GM12878 (cell line): ENCODE measurements at regions not wholly inside any gene's neighbourhood (a gene's known extent, or its start where the extent isn't known, plus 50 kb on each side); places are given as distances from the start of the nearest gene placed in this dataset.

Experiments
- ATAC-seq: fragments of 200-7000 bp; cut with Tn5 transposase; 3 replicates; pipeline ENCODE4 v1.9.1; 2020; ENCODE audit warnings: mild to moderate bottlenecking, moderate library complexity
- BruUV-seq: library from RNA; stranded (reverse); fragments of 400-500 nt; replicated peaks from 2 replicates; lab custom pipeline; 2021; lab: Mats Ljungman, UMichigan
- CTCF ChIA-PET: fragments of 300-600 bp; sonication (Branson Sonifier 250); formaldehyde crosslinking; extraction: SDS; loops from one replicate; lab custom pipeline; 2021; ENCODE audit warnings: inconsistent platforms; lab: Yijun Ruan, JAX
- POLR2A ChIA-PET: fragments of 350-600 bp; formaldehyde crosslinking; extraction: SDS; loops from one replicate; lab custom pipeline; 2021; ENCODE audit warnings: inconsistent platforms; lab: Charles Lee
- RAD21 ChIA-PET: fragments of 300-600 bp; sonication (Branson Sonifier 250); formaldehyde crosslinking; loops from one replicate; lab custom pipeline; 2023; ENCODE audit warnings: antibody characterized with exemption; ENCODE audit not compliant: unreplicated experiment; lab: Charles Lee
- SMC1A ChIA-PET: fragments of 300-600 bp; sonication (Branson Sonifier 250); formaldehyde crosslinking; loops from one replicate; lab custom pipeline; 2023; ENCODE audit not compliant: unreplicated experiment, uncharacterized antibody; lab: Charles Lee
- DNase-seq: peaks from one replicate; pipeline ENCODE4 v3.0.0-alpha.2; 2011; ENCODE audit warnings: low read depth, low spot score
- FAIRE-seq: peaks from 3 replicates; lab custom pipeline; 2011; peaks lifted over from hg19 to GRCh38; lab: Jason Lieb, UNC
- H2AFZ ChIP-seq: 2 replicates; pipeline ENCODE4 v1.6.0; 2011; ENCODE audit warnings: low read depth, low read length, control low read depth; ENCODE audit not compliant: control insufficient read depth
- H3K27ac ChIP-seq: 2 replicates; pipeline ENCODE4 v1.5.1; 2011; ENCODE audit warnings: control low read depth; ENCODE audit not compliant: control insufficient read depth, insufficient read depth
- H3K27me3 ChIP-seq, 2 experiments: replicated peaks in 1 of 2; 2 replicates each; pipeline versions ENCODE4 v1.6.0 to v1.6.1; 2011; ENCODE audit warnings: low read length in 1 of 2; ENCODE audit not compliant: control insufficient read depth in 2 of 2, insufficient read depth in 2 of 2
- H3K36me3 ChIP-seq, 2 experiments: 2 replicates each; pipeline ENCODE4 v1.5.1; 2011; ENCODE audit warnings: low read length in 1 of 2; ENCODE audit not compliant: control insufficient read depth in 2 of 2, insufficient read depth in 2 of 2
- H3K4me1 ChIP-seq: 2 replicates; pipeline ENCODE4 v1.6.1; 2011; ENCODE audit warnings: mild to moderate bottlenecking, low read length, moderate library complexity, mixed read lengths; ENCODE audit not compliant: control insufficient read depth, insufficient read depth
- H3K4me2 ChIP-seq: 2 replicates; pipeline ENCODE4 v1.6.0; 2011; ENCODE audit warnings: control low read depth; ENCODE audit not compliant: control insufficient read depth, insufficient read depth
- H3K4me3 ChIP-seq: fragments of 200-600 bp; sonication (generic); 2 replicates; pipeline ENCODE4 v1.5.1; 2016
- H3K79me2 ChIP-seq: 2 replicates; pipeline ENCODE4 v1.6.0; 2011; ENCODE audit warnings: low read length; ENCODE audit not compliant: control insufficient read depth, insufficient read depth
- H3K9ac ChIP-seq: 2 replicates; pipeline ENCODE4 v1.8.0; 2011; ENCODE audit warnings: low read length, control low read depth, mixed read lengths; ENCODE audit not compliant: control insufficient read depth, insufficient read depth
- H3K9me3 ChIP-seq: replicated peaks from 3 replicates; pipeline ENCODE4 v1.5.1; 2011; ENCODE audit warnings: mild to moderate bottlenecking, low read length; ENCODE audit not compliant: control insufficient read depth, insufficient read depth
- H4K20me1 ChIP-seq: 2 replicates; pipeline ENCODE4 v1.6.0; 2011; ENCODE audit not compliant: control insufficient read depth, insufficient read depth
- HDAC6 ChIP-seq: fragments of 200-600 bp; sonication (generic); IDR thresholded peaks from one replicate; pipeline ENCODE4 v1.8.0; 2017; ENCODE audit warnings: antibody characterized with exemption; ENCODE audit not compliant: unreplicated experiment
- RAD21 ChIP-seq: IDR thresholded peaks from 2 replicates; pipeline ENCODE4 v1.6.1; 2011; ENCODE audit warnings: mild to moderate bottlenecking, low read depth, low read length, moderate library complexity; ENCODE audit not compliant: insufficient read depth
- RUNX3 ChIP-seq: IDR thresholded peaks from 2 replicates; pipeline ENCODE4 v1.6.1; 2012; ENCODE audit warnings: low read length, inconsistent platforms
- STAT1 ChIP-seq: fragments of 450-650 bp; conservative IDR thresholded peaks from 2 replicates; pipeline ENCODE4 v1.6.1; 2014; ENCODE audit warnings: antibody characterized with exemption, mild to moderate bottlenecking
- TAF1 ChIP-seq: IDR thresholded peaks from 2 replicates; pipeline ENCODE4 v1.6.1; 2011; ENCODE audit warnings: mild to moderate bottlenecking, low read depth, low read length, borderline replicate concordance
- TCF12 ChIP-seq: IDR thresholded peaks from 2 replicates; pipeline ENCODE4 v1.6.1; 2011; ENCODE audit warnings: low read depth, mild to moderate bottlenecking, low read length
- WGBS: methylation state at CpG from one replicate; pipeline ENCODE4 v1.1.6; 2016; ENCODE audit warnings: low lambda C conversion rate; ENCODE audit not compliant: insufficient replicate concordance, insufficient coverage; ENCODE audit errors: missing lambda C conversion rate; 5-methylcytosine and 5-hydroxymethylcytosine counted together
- in situ Hi-C: fragments of 300-500 bp; cut with MboI; formaldehyde crosslinking; loops from 9 replicates; pipeline ENCODE4 v1.14.3; 2018; ENCODE audit warnings: mixed read lengths
- intact Hi-C: fragments of 100-400 bp; cut with micrococcal nuclease; formaldehyde crosslinking; loops from one replicate; pipeline ENCODE4 v1.14.2; 2022; ENCODE audit not compliant: unreplicated experiment
- TF ChIP-seq, protein P1 (sequence below), 3 experiments: IDR thresholded peaks in 2 of 3; conservative IDR thresholded peaks in 1 of 3; 2 replicates each; pipeline ENCODE4 v1.5.1; 2011; ENCODE audit warnings: low read depth in 3 of 3, low read length in 3 of 3, mild to moderate bottlenecking in 3 of 3, control low read depth in 2 of 3, moderate library complexity in 2 of 3, inconsistent platforms in 1 of 3, mixed read lengths in 1 of 3; ENCODE audit not compliant: control insufficient read depth in 2 of 3, insufficient read depth in 1 of 3; ENCODE audit errors: extremely low read depth in 1 of 3
- TF ChIP-seq, protein P2 (sequence below): IDR thresholded peaks from 2 replicates; pipeline ENCODE4 v1.6.1; 2012; ENCODE audit warnings: low read depth, low read length, improper control_type of control experiment
- TF ChIP-seq, protein P3 (sequence below): IDR thresholded peaks from 2 replicates; pipeline ENCODE4 v1.6.1; 2011; ENCODE audit warnings: borderline replicate concordance, low read depth, mild to moderate bottlenecking, moderate library complexity, low read length; ENCODE audit not compliant: insufficient read depth, poor library complexity, severe bottlenecking

DNA sequence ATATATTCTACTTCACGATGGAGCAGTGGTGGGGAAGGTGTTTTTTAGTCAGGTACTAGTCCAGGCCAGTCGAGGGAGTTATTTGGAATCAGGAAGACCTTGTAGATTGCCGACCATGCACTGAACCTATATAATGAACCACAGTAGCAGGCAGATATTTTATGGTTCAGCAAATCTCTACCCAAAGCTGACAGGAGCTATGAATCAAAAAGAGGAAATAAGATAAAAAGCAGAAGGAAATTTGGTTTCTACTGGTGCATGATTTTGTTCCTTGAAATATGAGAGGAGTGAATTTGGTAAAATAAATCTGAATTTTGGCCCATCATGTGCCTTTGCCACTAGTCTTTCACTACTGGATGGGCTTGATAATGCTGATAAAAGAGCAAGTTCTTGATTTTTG is 924.3 kb upstream of the DIAPH2 start:
- no peak overlapping the region for H3K4me2 ChIP-seq
- BruUV-seq, result no TSS peak
- POLR2A ChIA-PET, result no interaction called here
- H3K27me3 ChIP-seq, result no peaks in the 10 kb centered on the region
- no peak for ATAC-seq
- DNase-seq, result no peak
- no peak overlapping the region for H3K27ac ChIP-seq
- H3K4me3 ChIP-seq, result no peak overlapping the region
- RAD21 ChIA-PET, result no interaction called here
- no peaks in the 10 kb centered on the region for H4K20me1 ChIP-seq
- no peaks in the 10 kb centered on the region for H3K9me3 ChIP-seq
- H3K79me2 ChIP-seq, result no peaks in the 10 kb centered on the region
- H3K9ac ChIP-seq, result no peak overlapping the region
- SMC1A ChIA-PET, result no interaction called here
- FAIRE-seq, result no peak
- intact Hi-C loops (loop anchor here (5.0 kb wide), 1 partner anchor 413 kb away; no protein-coding TSS in a partner anchor), in situ Hi-C loops (no loop called here)
- H3K4me1 ChIP-seq, result no peaks in the 10 kb centered on the region
- H3K36me3 ChIP-seq, result no peaks in the 10 kb centered on the region
- H2AFZ ChIP-seq, result no peak overlapping the region
- CTCF ChIA-PET, result no interaction called here
- WGBS, result 2% methylated on average over 3 of the region's 3 CpGs
- TF ChIP-seq STAT1, result no peak
- no peak for TF ChIP-seq TAF1

DNA sequence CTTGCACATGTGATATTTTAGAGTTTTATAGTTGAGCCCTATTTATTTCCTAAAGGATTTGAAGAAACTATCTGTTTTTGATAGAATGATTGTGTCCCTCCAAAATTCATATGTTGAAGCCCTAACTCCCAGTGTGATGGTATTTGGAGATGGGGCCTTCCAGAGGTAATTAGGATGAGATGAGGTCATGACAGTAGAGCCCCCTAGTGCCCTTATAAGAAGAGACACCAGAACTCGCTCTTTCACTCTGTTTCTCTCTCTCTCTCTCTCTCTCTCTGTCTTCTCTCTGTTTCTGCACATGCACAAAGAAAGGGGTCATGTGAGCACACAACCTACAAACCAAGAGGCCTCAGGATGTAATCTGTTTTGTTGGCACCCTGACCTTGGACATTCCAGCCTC is 921.9 kb upstream of the DIAPH2 start:
- no peak overlapping the region for H3K4me3 ChIP-seq
- POLR2A ChIA-PET, result no interaction called here
- TF ChIP-seq, protein P1, sequence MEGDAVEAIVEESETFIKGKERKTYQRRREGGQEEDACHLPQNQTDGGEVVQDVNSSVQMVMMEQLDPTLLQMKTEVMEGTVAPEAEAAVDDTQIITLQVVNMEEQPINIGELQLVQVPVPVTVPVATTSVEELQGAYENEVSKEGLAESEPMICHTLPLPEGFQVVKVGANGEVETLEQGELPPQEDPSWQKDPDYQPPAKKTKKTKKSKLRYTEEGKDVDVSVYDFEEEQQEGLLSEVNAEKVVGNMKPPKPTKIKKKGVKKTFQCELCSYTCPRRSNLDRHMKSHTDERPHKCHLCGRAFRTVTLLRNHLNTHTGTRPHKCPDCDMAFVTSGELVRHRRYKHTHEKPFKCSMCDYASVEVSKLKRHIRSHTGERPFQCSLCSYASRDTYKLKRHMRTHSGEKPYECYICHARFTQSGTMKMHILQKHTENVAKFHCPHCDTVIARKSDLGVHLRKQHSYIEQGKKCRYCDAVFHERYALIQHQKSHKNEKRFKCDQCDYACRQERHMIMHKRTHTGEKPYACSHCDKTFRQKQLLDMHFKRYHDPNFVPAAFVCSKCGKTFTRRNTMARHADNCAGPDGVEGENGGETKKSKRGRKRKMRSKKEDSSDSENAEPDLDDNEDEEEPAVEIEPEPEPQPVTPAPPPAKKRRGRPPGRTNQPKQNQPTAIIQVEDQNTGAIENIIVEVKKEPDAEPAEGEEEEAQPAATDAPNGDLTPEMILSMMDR (IDR thresholded peaks at IDR 0.05 in 2 of 3, conservative IDR thresholded peaks at IDR 0.05 in 1 of 3; ENCODE audit: control insufficient read depth in 2 of 3, extremely low read depth in 1 of 3, insufficient read depth in 1 of 3, low read depth in 3 of 3, low read length in 3 of 3), result 0 out of 6 replicates have a peak, but pooled peaks of 2 of the 3 experiments have one; percentile 11 to 17
- TF ChIP-seq RUNX3 (no peak), TCF12 (no peak), RAD21 (0 out of 2 replicates have a peak, but pooled peaks have one; percentile 11), HDAC6 (no peak)
- TF ChIP-seq, protein P2, sequence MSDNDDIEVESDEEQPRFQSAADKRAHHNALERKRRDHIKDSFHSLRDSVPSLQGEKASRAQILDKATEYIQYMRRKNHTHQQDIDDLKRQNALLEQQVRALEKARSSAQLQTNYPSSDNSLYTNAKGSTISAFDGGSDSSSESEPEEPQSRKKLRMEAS, result no peak
- TF ChIP-seq, protein P3, sequence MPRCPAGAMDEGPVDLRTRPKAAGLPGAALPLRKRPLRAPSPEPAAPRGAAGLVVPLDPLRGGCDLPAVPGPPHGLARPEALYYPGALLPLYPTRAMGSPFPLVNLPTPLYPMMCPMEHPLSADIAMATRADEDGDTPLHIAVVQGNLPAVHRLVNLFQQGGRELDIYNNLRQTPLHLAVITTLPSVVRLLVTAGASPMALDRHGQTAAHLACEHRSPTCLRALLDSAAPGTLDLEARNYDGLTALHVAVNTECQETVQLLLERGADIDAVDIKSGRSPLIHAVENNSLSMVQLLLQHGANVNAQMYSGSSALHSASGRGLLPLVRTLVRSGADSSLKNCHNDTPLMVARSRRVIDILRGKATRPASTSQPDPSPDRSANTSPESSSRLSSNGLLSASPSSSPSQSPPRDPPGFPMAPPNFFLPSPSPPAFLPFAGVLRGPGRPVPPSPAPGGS, result no peak
- no peak overlapping the region for H2AFZ ChIP-seq
- CTCF ChIA-PET, result interaction anchor here (1.3 to 1.6 kb wide), 4 partner anchors 9 to 444 kb away, joined by 3 to 7 read pairs (median 5); no protein-coding TSS in a partner anchor
- no TSS peak for BruUV-seq
- in situ Hi-C loops, result no loop called here
- H3K27me3 ChIP-seq, result no peaks in the 10 kb centered on the region
- H3K9me3 ChIP-seq, result no peaks in the 10 kb centered on the region
- no peaks in the 10 kb centered on the region for H3K79me2 ChIP-seq
- H3K4me2 ChIP-seq, result no peak overlapping the region
- no peak overlapping the region for H3K27ac ChIP-seq
- no peaks in the 10 kb centered on the region for H4K20me1 ChIP-seq
- H3K4me1 ChIP-seq, result no peaks in the 10 kb centered on the region
- FAIRE-seq, result no peak
- WGBS, result 13% methylated on average over 1 of the region's 1 CpG
- 0 out of 3 replicates have a peak, but pooled peaks have one; percentile 39 for ATAC-seq
- intact Hi-C loops, result loop anchor here (5.0 kb wide), 1 partner anchor 415 kb away; no protein-coding TSS in a partner anchor
- no peaks in the 10 kb centered on the region for H3K36me3 ChIP-seq
- SMC1A ChIA-PET, result interaction anchor here (1.1 kb wide), 1 partner anchor 444 kb away, joined by 3 read pairs; no protein-coding TSS in a partner anchor
- RAD21 ChIA-PET, result no interaction called here
- no peak for DNase-seq
- no peak overlapping the region for H3K9ac ChIP-seq
